ENCODE measurements at regions not wholly inside any gene's neighbourhood (a gene's known extent, or its start where the extent isn't known, plus 50 kb on each side); places are given as distances from the start of the nearest gene placed in this dataset.
"Not testable (repeated sequence)": the region's sequence is repeated elsewhere in the genome, so short reads cannot be mapped to it uniquely, and the experiment has no call there.

GRCh38 chr9:115469841-115470240 is 351.9 kb upstream of the TNC start:
- Histone ChIP-seq H3K9ac (ENCODE audit: low read depth in 1 of 2, low read length in 2 of 2) (no peak overlapping the region), H3K4me1 (ENCODE audit: control insufficient read depth in 1 of 2, insufficient read depth in 2 of 2, low read length in 2 of 2) (no peaks in the 10 kb centered on the region), H3K36me3 (ENCODE audit: control insufficient read depth in 1 of 2, insufficient read depth in 2 of 2, low read length in 2 of 2) (no peaks in the 10 kb centered on the region), H3K27me3 (ENCODE audit: control insufficient read depth in 1 of 2, insufficient read depth in 2 of 2, low read length in 2 of 2) (no peaks in the 10 kb centered on the region), H3K27ac (ENCODE audit: low read depth, low read length) (no peak overlapping the region), H3K9me3 (ENCODE audit: control insufficient read depth in 1 of 2, low read length in 2 of 2) (peaks cover 0 to 4% of the 10 kb centered on the region in 2 donors), H3K4me3 (ENCODE audit: low read depth in 1 of 2, low read length in 2 of 2) (no peak overlapping the region)

GRCh38 chr9:115473032-115473431 is 355.1 kb upstream of the TNC start:
- not testable (repeated sequence) for H3K4me3 ChIP-seq (ENCODE audit: low read depth in 1 of 2, low read length in 2 of 2); H3K9me3 ChIP-seq (ENCODE audit: control insufficient read depth in 1 of 2, low read length in 2 of 2); H3K4me1 ChIP-seq (ENCODE audit: control insufficient read depth in 1 of 2, insufficient read depth in 2 of 2, low read length in 2 of 2); H3K9ac ChIP-seq (ENCODE audit: low read depth in 1 of 2, low read length in 2 of 2); H3K27ac ChIP-seq (ENCODE audit: low read depth, low read length); H3K27me3 ChIP-seq (ENCODE audit: control insufficient read depth in 1 of 2, insufficient read depth in 2 of 2, low read length in 2 of 2); H3K36me3 ChIP-seq (ENCODE audit: control insufficient read depth in 1 of 2, insufficient read depth in 2 of 2, low read length in 2 of 2)

- Histone ChIP-seq H3K27ac (ENCODE audit: low read depth, low read length) (no peak overlapping the region), H3K36me3 (ENCODE audit: control insufficient read depth in 1 of 2, insufficient read depth in 2 of 2, low read length in 2 of 2) (no peaks in the 10 kb centered on the region), H3K27me3 (ENCODE audit: control insufficient read depth in 1 of 2, insufficient read depth in 2 of 2, low read length in 2 of 2) (no peaks in the 10 kb centered on the region), H3K4me1 (ENCODE audit: control insufficient read depth in 1 of 2, insufficient read depth in 2 of 2, low read length in 2 of 2) (no peaks in the 10 kb centered on the region), H3K9ac (ENCODE audit: low read depth in 1 of 2, low read length in 2 of 2) (no peak overlapping the region), H3K4me3 (ENCODE audit: low read depth in 1 of 2, low read length in 2 of 2) (no peak overlapping the region), H3K9me3 (ENCODE audit: control insufficient read depth in 1 of 2, low read length in 2 of 2) (no peaks in the 10 kb centered on the region)
Observed at GRCh38 chr9:115481769-115482168, 363.8 kb upstream of the TNC start.

GRCh38 chr9:115482747-115483146 is 364.8 kb upstream of the TNC start:
- Histone ChIP-seq H3K9me3 (ENCODE audit: control insufficient read depth in 1 of 2, low read length in 2 of 2) (no peaks in the 10 kb centered on the region), H3K27me3 (ENCODE audit: control insufficient read depth in 1 of 2, insufficient read depth in 2 of 2, low read length in 2 of 2) (no peaks in the 10 kb centered on the region), H3K4me1 (ENCODE audit: control insufficient read depth in 1 of 2, insufficient read depth in 2 of 2, low read length in 2 of 2) (no peaks in the 10 kb centered on the region), H3K4me3 (ENCODE audit: low read depth in 1 of 2, low read length in 2 of 2) (no peak overlapping the region), H3K27ac (ENCODE audit: low read depth, low read length) (no peak overlapping the region), H3K9ac (ENCODE audit: low read depth in 1 of 2, low read length in 2 of 2) (no peak overlapping the region), H3K36me3 (ENCODE audit: control insufficient read depth in 1 of 2, insufficient read depth in 2 of 2, low read length in 2 of 2) (no peaks in the 10 kb centered on the region)

- Histone ChIP-seq H3K4me1 (ENCODE audit: control insufficient read depth in 1 of 2, insufficient read depth in 2 of 2, low read length in 2 of 2) (peaks cover 0 to 7% of the 10 kb centered on the region in 2 donors), H3K9ac (ENCODE audit: low read depth in 1 of 2, low read length in 2 of 2) (no peak overlapping the region), H3K9me3 (ENCODE audit: control insufficient read depth in 1 of 2, low read length in 2 of 2) (no peaks in the 10 kb centered on the region), H3K4me3 (ENCODE audit: low read depth in 1 of 2, low read length in 2 of 2) (no peak overlapping the region), H3K36me3 (ENCODE audit: control insufficient read depth in 1 of 2, insufficient read depth in 2 of 2, low read length in 2 of 2) (no peaks in the 10 kb centered on the region), H3K27ac (ENCODE audit: low read depth, low read length) (no peak overlapping the region), H3K27me3 (ENCODE audit: control insufficient read depth in 1 of 2, insufficient read depth in 2 of 2, low read length in 2 of 2) (no peaks in the 10 kb centered on the region)
Observed at GRCh38 chr9:115492869-115493268, 374.9 kb upstream of the TNC start.

- Histone ChIP-seq H3K4me3 (ENCODE audit: low read depth in 1 of 2, low read length in 2 of 2) (no peak overlapping the region), H3K27me3 (ENCODE audit: control insufficient read depth in 1 of 2, insufficient read depth in 2 of 2, low read length in 2 of 2) (no peaks in the 10 kb centered on the region), H3K36me3 (ENCODE audit: control insufficient read depth in 1 of 2, insufficient read depth in 2 of 2, low read length in 2 of 2) (no peaks in the 10 kb centered on the region), H3K9ac (ENCODE audit: low read depth in 1 of 2, low read length in 2 of 2) (no peak overlapping the region), H3K27ac (ENCODE audit: low read depth, low read length) (no peak overlapping the region), H3K4me1 (ENCODE audit: control insufficient read depth in 1 of 2, insufficient read depth in 2 of 2, low read length in 2 of 2) (peaks cover 0 to 7% of the 10 kb centered on the region in 2 donors), H3K9me3 (ENCODE audit: control insufficient read depth in 1 of 2, low read length in 2 of 2) (no peaks in the 10 kb centered on the region)
Observed at GRCh38 chr9:115494393-115494792, 376.4 kb upstream of the TNC start.

- Histone ChIP-seq H3K9me3 (ENCODE audit: control insufficient read depth in 1 of 2, low read length in 2 of 2) (no peaks in the 10 kb centered on the region), H3K27me3 (ENCODE audit: control insufficient read depth in 1 of 2, insufficient read depth in 2 of 2, low read length in 2 of 2) (no peaks in the 10 kb centered on the region), H3K9ac (ENCODE audit: low read depth in 1 of 2, low read length in 2 of 2) (no peak overlapping the region), H3K4me1 (ENCODE audit: control insufficient read depth in 1 of 2, insufficient read depth in 2 of 2, low read length in 2 of 2) (peaks cover 0 to 7% of the 10 kb centered on the region in 2 donors), H3K36me3 (ENCODE audit: control insufficient read depth in 1 of 2, insufficient read depth in 2 of 2, low read length in 2 of 2) (no peaks in the 10 kb centered on the region), H3K4me3 (ENCODE audit: low read depth in 1 of 2, low read length in 2 of 2) (no peak overlapping the region), H3K27ac (ENCODE audit: low read depth, low read length) (no peak overlapping the region)
Observed at GRCh38 chr9:115495052-115495635, 377.2 kb upstream of the TNC start.

- Histone ChIP-seq H3K4me3 (ENCODE audit: low read depth in 1 of 2, low read length in 2 of 2) (no peak overlapping the region), H3K27ac (ENCODE audit: low read depth, low read length) (no peak overlapping the region), H3K4me1 (ENCODE audit: control insufficient read depth in 1 of 2, insufficient read depth in 2 of 2, low read length in 2 of 2) (peaks cover 0 to 7% of the 10 kb centered on the region in 2 donors), H3K9ac (ENCODE audit: low read depth in 1 of 2, low read length in 2 of 2) (no peak overlapping the region), H3K27me3 (ENCODE audit: control insufficient read depth in 1 of 2, insufficient read depth in 2 of 2, low read length in 2 of 2) (no peaks in the 10 kb centered on the region), H3K36me3 (ENCODE audit: control insufficient read depth in 1 of 2, insufficient read depth in 2 of 2, low read length in 2 of 2) (no peaks in the 10 kb centered on the region), H3K9me3 (ENCODE audit: control insufficient read depth in 1 of 2, low read length in 2 of 2) (no peaks in the 10 kb centered on the region)
Observed at GRCh38 chr9:115495836-115496235, 377.9 kb upstream of the TNC start.

GRCh38 chr9:115498303-115498702 is 380.3 kb upstream of the TNC start:
- H3K36me3 ChIP-seq (ENCODE audit: control insufficient read depth in 1 of 2, insufficient read depth in 2 of 2, low read length in 2 of 2) = no peaks in the 10 kb centered on the region
- H3K27ac ChIP-seq (ENCODE audit: low read depth, low read length) = no peak overlapping the region
- no peak overlapping the region for H3K9ac ChIP-seq (ENCODE audit: low read depth in 1 of 2, low read length in 2 of 2)
- H3K9me3 ChIP-seq (ENCODE audit: control insufficient read depth in 1 of 2, low read length in 2 of 2) = no peaks in the 10 kb centered on the region
- H3K4me3 ChIP-seq (ENCODE audit: low read depth in 1 of 2, low read length in 2 of 2) = no peak overlapping the region
- H3K4me1 ChIP-seq (ENCODE audit: control insufficient read depth in 1 of 2, insufficient read depth in 2 of 2, low read length in 2 of 2) = peaks cover 0 to 7% of the 10 kb centered on the region in 2 donors
- H3K27me3 ChIP-seq (ENCODE audit: control insufficient read depth in 1 of 2, insufficient read depth in 2 of 2, low read length in 2 of 2) = no peaks in the 10 kb centered on the region

GRCh38 chr9:115507148-115507547 is 389.2 kb upstream of the TNC start:
- no peak overlapping the region for H3K27ac ChIP-seq (ENCODE audit: low read depth, low read length)
- H3K27me3 ChIP-seq (ENCODE audit: control insufficient read depth in 1 of 2, insufficient read depth in 2 of 2, low read length in 2 of 2) = no peaks in the 10 kb centered on the region
- H3K9me3 ChIP-seq (ENCODE audit: control insufficient read depth in 1 of 2, low read length in 2 of 2) = no peaks in the 10 kb centered on the region
- no peak overlapping the region for H3K4me3 ChIP-seq (ENCODE audit: low read depth in 1 of 2, low read length in 2 of 2)
- H3K4me1 ChIP-seq (ENCODE audit: control insufficient read depth in 1 of 2, insufficient read depth in 2 of 2, low read length in 2 of 2) = no peaks in the 10 kb centered on the region
- no peaks in the 10 kb centered on the region for H3K36me3 ChIP-seq (ENCODE audit: control insufficient read depth in 1 of 2, insufficient read depth in 2 of 2, low read length in 2 of 2)
- H3K9ac ChIP-seq (ENCODE audit: low read depth in 1 of 2, low read length in 2 of 2) = no peak overlapping the region

- H3K27ac ChIP-seq (ENCODE audit: low read depth, low read length) = no peak overlapping the region
- H3K9me3 ChIP-seq (ENCODE audit: control insufficient read depth in 1 of 2, low read length in 2 of 2) = no peaks in the 10 kb centered on the region
- H3K9ac ChIP-seq (ENCODE audit: low read depth in 1 of 2, low read length in 2 of 2) = no peak overlapping the region
- H3K36me3 ChIP-seq (ENCODE audit: control insufficient read depth in 1 of 2, insufficient read depth in 2 of 2, low read length in 2 of 2) = no peaks in the 10 kb centered on the region
- no peaks in the 10 kb centered on the region for H3K4me1 ChIP-seq (ENCODE audit: control insufficient read depth in 1 of 2, insufficient read depth in 2 of 2, low read length in 2 of 2)
- no peaks in the 10 kb centered on the region for H3K27me3 ChIP-seq (ENCODE audit: control insufficient read depth in 1 of 2, insufficient read depth in 2 of 2, low read length in 2 of 2)
- no peak overlapping the region for H3K4me3 ChIP-seq (ENCODE audit: low read depth in 1 of 2, low read length in 2 of 2)
Observed at GRCh38 chr9:115513148-115513547, 395.2 kb upstream of the TNC start.
